HFF-Myc (cell line): ENCODE measurements at regions not wholly inside any gene's neighbourhood (a gene's known extent, or its start where the extent isn't known, plus 50 kb on each side); places are given as distances from the start of the nearest gene placed in this dataset.
"Not testable (repeated sequence)": the region's sequence is repeated elsewhere in the genome, so short reads cannot be mapped to it uniquely, and the experiment has no call there.

ENCODE experiments used
- DNase-seq: peaks from one replicate; pipeline ENCODE4 v3.0.0-alpha.2; 2011; ENCODE audit warnings: low read depth; ENCODE audit errors: extremely low read depth
- H3K4me3 ChIP-seq: replicated peaks from 2 replicates; pipeline ENCODE4 v1.5.1; 2011; ENCODE audit warnings: low read depth, mild to moderate bottlenecking, control low read depth, low read length
- TF ChIP-seq, protein P1 (sequence below): IDR thresholded peaks from 2 replicates; pipeline ENCODE4 v1.5.1; 2012; ENCODE audit warnings: mild to moderate bottlenecking, low read depth, low read length, control low read depth; ENCODE audit errors: missing control alignments

DNA sequence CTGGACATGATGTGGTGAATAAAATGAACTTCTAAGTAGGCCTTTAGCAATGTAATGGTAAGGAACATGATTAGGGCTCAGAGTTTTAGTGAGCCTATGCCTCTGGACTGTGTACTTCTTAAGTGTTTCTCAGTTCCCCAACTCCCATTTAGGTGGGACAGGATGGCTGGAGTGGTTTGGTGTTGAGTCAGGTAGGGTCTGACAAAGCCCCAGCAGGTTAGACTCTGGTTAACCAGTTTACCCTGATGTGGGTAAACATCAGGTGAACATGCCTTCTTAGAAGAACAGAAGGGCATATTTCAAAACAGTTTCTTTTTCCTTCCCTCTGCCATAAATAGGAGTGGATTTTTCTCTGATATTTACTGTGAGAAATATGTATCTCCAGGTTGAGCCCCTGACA is 1548.7 kb downstream of the GRIK2 start:
- TF ChIP-seq, protein P1, sequence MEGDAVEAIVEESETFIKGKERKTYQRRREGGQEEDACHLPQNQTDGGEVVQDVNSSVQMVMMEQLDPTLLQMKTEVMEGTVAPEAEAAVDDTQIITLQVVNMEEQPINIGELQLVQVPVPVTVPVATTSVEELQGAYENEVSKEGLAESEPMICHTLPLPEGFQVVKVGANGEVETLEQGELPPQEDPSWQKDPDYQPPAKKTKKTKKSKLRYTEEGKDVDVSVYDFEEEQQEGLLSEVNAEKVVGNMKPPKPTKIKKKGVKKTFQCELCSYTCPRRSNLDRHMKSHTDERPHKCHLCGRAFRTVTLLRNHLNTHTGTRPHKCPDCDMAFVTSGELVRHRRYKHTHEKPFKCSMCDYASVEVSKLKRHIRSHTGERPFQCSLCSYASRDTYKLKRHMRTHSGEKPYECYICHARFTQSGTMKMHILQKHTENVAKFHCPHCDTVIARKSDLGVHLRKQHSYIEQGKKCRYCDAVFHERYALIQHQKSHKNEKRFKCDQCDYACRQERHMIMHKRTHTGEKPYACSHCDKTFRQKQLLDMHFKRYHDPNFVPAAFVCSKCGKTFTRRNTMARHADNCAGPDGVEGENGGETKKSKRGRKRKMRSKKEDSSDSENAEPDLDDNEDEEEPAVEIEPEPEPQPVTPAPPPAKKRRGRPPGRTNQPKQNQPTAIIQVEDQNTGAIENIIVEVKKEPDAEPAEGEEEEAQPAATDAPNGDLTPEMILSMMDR = no peak
- H3K4me3 ChIP-seq = no peak overlapping the region
- no peak for DNase-seq

DNA sequence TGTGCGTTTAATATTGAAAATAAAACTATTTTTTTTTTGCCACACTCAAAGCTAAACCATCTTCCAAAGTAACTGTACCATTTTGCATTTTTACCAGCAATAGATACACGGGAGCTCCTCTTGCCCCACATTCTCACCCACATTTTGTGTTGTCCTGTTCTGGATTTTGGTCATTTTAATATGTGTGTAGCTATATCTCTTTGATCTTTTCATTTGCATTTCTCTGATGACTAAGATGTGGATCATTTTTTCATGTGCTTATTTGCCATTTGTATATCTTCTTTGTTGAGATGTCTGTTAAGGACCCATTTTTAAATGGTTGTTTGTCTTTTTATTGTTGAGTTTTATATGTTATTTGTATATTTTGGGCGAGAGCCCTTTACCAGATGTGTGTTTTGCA is 1543.5 kb downstream of the GRIK2 start:
- TF ChIP-seq, protein P1 = no peak
- no peak for DNase-seq
- H3K4me3 ChIP-seq = no peak overlapping the region

DNA sequence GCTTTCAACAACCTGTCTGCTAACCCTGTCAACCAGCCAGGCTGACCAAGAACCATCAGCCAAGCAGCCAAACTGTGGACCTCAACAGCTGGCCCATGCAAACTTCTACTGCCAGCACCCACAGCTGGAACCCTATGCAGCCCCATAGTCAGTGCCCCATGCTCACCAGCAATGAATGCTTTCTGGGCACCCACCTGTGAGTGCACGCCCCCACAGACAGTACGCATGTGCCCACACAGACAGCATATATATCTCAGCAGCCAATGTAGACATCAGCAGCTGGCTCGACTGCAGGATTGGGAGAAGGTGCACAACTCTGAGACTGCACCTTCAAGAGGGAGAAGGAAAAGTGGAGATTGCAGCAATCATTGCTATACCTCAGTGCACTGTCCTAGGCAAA is 1534.6 kb downstream of the GRIK2 start:
- no peak for DNase-seq
- TF ChIP-seq, protein P1 = no peak
- no peak overlapping the region for H3K4me3 ChIP-seq

DNA sequence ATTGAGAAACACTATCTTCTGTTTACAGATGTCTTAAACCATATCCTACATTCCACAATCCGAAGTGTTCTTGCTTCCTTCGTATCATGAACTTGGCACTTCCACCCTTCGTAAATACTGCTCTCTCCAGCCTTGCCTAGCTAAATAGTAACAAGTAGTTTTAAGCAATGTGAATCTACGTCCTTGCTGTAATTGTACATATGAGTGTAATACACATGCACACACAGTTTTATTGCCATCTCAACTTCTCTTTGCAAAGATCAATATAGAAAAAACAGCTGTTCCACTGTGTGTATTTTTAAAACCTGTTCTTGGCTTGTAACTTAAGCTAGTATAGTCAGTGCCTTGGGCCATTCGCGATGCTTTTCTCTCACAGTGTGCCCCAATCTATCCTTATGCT is 1524.7 kb downstream of the GRIK2 start:
- no peak overlapping the region for H3K4me3 ChIP-seq
- TF ChIP-seq, protein P1 = no peak
- no peak for DNase-seq

DNA sequence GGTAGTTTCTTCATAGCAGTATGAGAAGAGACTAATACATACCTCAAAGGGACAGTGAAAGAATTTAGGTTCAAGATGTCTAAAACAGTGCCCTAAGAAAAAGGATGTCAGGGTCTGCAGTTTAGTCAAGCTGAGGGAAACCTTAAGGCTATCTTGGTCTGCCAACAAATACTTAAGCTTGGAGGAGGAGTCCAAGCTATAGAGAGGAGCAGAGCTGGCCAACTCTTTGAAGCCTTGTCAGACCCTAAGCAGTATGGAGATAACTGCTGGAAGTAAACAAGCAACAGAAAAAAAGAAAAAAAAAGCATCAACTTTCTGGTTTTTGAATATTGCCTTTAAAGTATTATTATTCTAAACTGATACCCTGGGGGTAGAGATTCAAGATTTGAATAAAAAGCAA is 1518.1 kb downstream of the GRIK2 start:
- TF ChIP-seq, protein P1 = no peak
- no peak for DNase-seq
- no peak overlapping the region for H3K4me3 ChIP-seq

DNA sequence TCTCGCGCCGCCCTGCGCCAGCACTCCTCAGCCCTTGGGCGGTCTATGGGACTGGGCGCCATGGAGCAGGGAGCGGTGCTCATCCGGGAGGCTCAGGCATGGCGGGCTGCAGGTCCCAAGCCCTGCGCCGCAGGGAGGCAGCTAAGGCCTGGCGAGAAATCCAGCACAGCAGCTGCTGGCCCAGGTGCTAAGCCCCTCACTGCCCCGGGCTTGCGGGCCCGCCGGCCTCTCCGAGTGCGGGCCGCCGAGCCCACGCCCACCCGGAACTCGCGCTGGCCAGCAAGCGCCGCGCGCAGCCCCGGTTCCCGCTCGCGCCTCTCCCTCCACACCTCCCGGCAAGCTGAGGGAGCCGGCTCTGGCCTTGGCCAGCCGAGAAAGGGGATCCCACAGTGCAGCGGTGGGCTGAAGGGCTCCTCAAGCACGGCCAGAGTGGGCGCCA is 1517.2 kb downstream of the GRIK2 start:
- DNase-seq, H3K4me3 ChIP-seq: not testable (repeated sequence)

DNA sequence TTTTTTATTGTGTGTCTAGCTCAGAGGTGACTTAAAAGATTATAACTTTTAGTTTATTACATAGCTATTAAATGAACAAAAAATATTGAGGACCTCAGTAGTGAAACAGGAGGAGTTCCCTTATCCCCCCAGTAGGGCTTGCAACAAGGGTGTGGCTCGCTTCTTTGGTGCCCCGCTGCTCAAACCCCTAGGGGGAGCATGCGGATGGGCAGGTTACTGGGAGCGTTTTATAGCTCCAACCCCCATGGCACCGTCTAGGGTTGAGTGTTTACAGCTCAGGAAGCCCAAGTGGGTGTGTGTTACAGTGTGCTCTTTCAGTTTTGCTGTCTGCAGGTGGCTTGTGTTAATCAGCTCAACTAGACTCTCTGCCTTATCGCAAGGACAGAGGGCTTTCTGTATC is 1513.7 kb downstream of the GRIK2 start:
- TF ChIP-seq, protein P1 = no peak
- DNase-seq = no peak
- no peak overlapping the region for H3K4me3 ChIP-seq
